K562 (cell line): ENCODE measurements at regions not wholly inside any gene's neighbourhood (a gene's known extent, or its start where the extent isn't known, plus 50 kb on each side); places are given as distances from the start of the nearest gene placed in this dataset.

ENCODE experiments used
- ATAC-seq: fragments of 200-7000 bp; cut with Tn5 transposase; 3 replicates; pipeline ENCODE4 v1.9.1; 2020; ENCODE audit warnings: moderate library complexity
- BruUV-seq: library from RNA; stranded (reverse); fragments of 400-500 nt; replicated peaks from 2 replicates; lab custom pipeline; 2021; lab: Mats Ljungman, UMichigan
- CTCF ChIA-PET: fragments of 300-600 bp; formaldehyde crosslinking; extraction: SDS; loops from one replicate; lab custom pipeline; 2021; ENCODE audit warnings: low intra/inter-chr PET ratio; lab: Yijun Ruan, JAX
- POLR2A ChIA-PET: fragments of 300-600, 350-650 bp; sonication (Branson Sonifier 250); formaldehyde crosslinking; extraction: SDS; loops from one replicate; lab custom pipeline; 2021; ENCODE audit warnings: antibody characterized with exemption, inconsistent platforms; lab: Yijun Ruan, JAX
- DNase-seq, 4 experiments: peaks; one replicate each; pipeline versions ENCODE4 v3.0.0 to v3.0.0-alpha.2; 2011 to 2018; ENCODE audit warnings: low spot score in 3 of 4, mixed read lengths in 3 of 4; ENCODE audit errors: extremely low read depth in 1 of 4
- FAIRE-seq: peaks from 2 replicates; lab custom pipeline; 2011; peaks lifted over from hg19 to GRCh38; lab: Jason Lieb, UNC
- H2AFZ ChIP-seq: 2 replicates; pipeline ENCODE4 v1.6.0; 2011; ENCODE audit warnings: low read depth, low read length, control low read depth, inconsistent platforms
- H3K27ac ChIP-seq: fragments of 200-600 bp; 3 replicates; pipeline ENCODE4 v1.8.0; 2011; ENCODE audit warnings: low read depth, mild to moderate bottlenecking, control low read depth, inconsistent platforms, low read length, moderate library complexity, mixed read lengths; ENCODE audit errors: extremely low read depth
- H3K27me3 ChIP-seq, 2 experiments: fragments of 300-600 bp in 1 of 2; 2 replicates in 1 of 2; 3 replicates in 1 of 2; pipeline versions ENCODE4 v1.6.0 to v1.8.0; 2011; ENCODE audit warnings: inconsistent platforms in 2 of 2, low read length in 2 of 2, mild to moderate bottlenecking in 1 of 2, mixed read lengths in 1 of 2, moderate library complexity in 1 of 2; ENCODE audit not compliant: control insufficient read depth in 2 of 2, insufficient read depth in 2 of 2
- H3K36me3 ChIP-seq: fragments of 300-600 bp; 3 replicates; pipeline ENCODE4 v1.8.0; 2011; ENCODE audit warnings: mild to moderate bottlenecking, low read length, inconsistent platforms; ENCODE audit not compliant: control insufficient read depth, insufficient read depth
- H3K4me1 ChIP-seq, 2 experiments: fragments of 200-600 bp in 1 of 2; replicated peaks in 1 of 2; 2 replicates in 1 of 2; 3 replicates in 1 of 2; pipeline versions ENCODE4 v1.5.1 to v1.8.0; 2011; ENCODE audit warnings: inconsistent platforms in 2 of 2, low read length in 2 of 2, mild to moderate bottlenecking in 1 of 2, mixed read lengths in 1 of 2, moderate library complexity in 1 of 2; ENCODE audit not compliant: control insufficient read depth in 2 of 2, insufficient read depth in 2 of 2
- H3K4me2 ChIP-seq: 2 replicates; pipeline ENCODE4 v1.6.1; 2011; ENCODE audit warnings: low read length, control low read depth, inconsistent platforms, mixed read lengths; ENCODE audit not compliant: insufficient read depth
- H3K4me3 ChIP-seq: fragments of 200-600 bp; sonication (generic), shearing (Covaris generic); 2 replicates; pipeline ENCODE4 v1.5.1; 2016; ENCODE audit warnings: control low read depth, inconsistent platforms
- H3K79me2 ChIP-seq: fragments of 200-600 bp; 3 replicates; pipeline ENCODE4 v1.8.0; 2011; ENCODE audit warnings: low read length, inconsistent platforms; ENCODE audit not compliant: control insufficient read depth, insufficient read depth
- H3K9ac ChIP-seq, 2 experiments: 2 replicates each; pipeline versions ENCODE4 v1.6.0 to v1.6.1; 2011; ENCODE audit warnings: low read depth in 2 of 2, low read length in 2 of 2, control low read depth in 1 of 2, inconsistent platforms in 1 of 2, mild to moderate bottlenecking in 1 of 2, mixed read lengths in 1 of 2; ENCODE audit not compliant: insufficient read depth in 1 of 2
- H3K9me1 ChIP-seq: one replicate; pipeline ENCODE4 v1.6.0; 2011; ENCODE audit warnings: inconsistent platforms, mild to moderate bottlenecking, low read length, moderate library complexity; ENCODE audit not compliant: control insufficient read depth, insufficient read depth
- H3K9me3 ChIP-seq: replicated peaks from 2 replicates; pipeline ENCODE4 v1.5.1; 2011; ENCODE audit warnings: low read depth, low read length, inconsistent platforms; ENCODE audit not compliant: control insufficient read depth, insufficient read depth
- H4K20me1 ChIP-seq: replicated peaks from 2 replicates; pipeline ENCODE4 v1.6.1; 2011; ENCODE audit warnings: low read length, inconsistent platforms, mixed read lengths; ENCODE audit not compliant: control insufficient read depth, insufficient read depth
- FOXP4 ChIP-seq: sonication (generic); formaldehyde crosslinking; IDR thresholded peaks from 2 replicates; pipeline ENCODE4 v1.8.0; 2022; ENCODE audit warnings: mild to moderate bottlenecking, missing genetic modification reagents, borderline replicate concordance
- KLF16 ChIP-seq: IDR thresholded peaks from 2 replicates; pipeline ENCODE4 v1.6.1; 2016; ENCODE audit warnings: antibody characterized with exemption
- NONO ChIP-seq, 2 experiments: fragments of 200-400 bp in 1 of 2; fragments of 450-650 bp in 1 of 2; formaldehyde crosslinking in 1 of 2; IDR thresholded peaks; 2 replicates each; pipeline ENCODE4 v1.6.1; 2017; ENCODE audit warnings: low read depth in 2 of 2, mild to moderate bottlenecking in 2 of 2, moderate library complexity in 2 of 2, low read length in 1 of 2
- PHF20 ChIP-seq: fragments of 450-650 bp; IDR thresholded peaks from 2 replicates; pipeline ENCODE4 v1.6.1; 2018; ENCODE audit not compliant: partially characterized antibody
- POLR3A ChIP-seq: IDR thresholded peaks from 2 replicates; pipeline ENCODE4 v1.6.1; 2011; ENCODE audit warnings: borderline replicate concordance, mild to moderate bottlenecking, moderate library complexity; ENCODE audit not compliant: insufficient read length, insufficient read depth; ENCODE audit errors: extremely low read depth
- RBM22 ChIP-seq: fragments of 200-400 bp; formaldehyde crosslinking; IDR thresholded peaks from 2 replicates; pipeline ENCODE4 v1.6.1; 2018; ENCODE audit warnings: low read length, low read depth; ENCODE audit not compliant: poor library complexity, severe bottlenecking
- SMAD2 ChIP-seq: fragments of 150-350 bp; IDR thresholded peaks from 2 replicates; pipeline ENCODE4 v1.6.1; 2014; ENCODE audit warnings: low read depth, mild to moderate bottlenecking, low read length
- TAF9B ChIP-seq: fragments of 450-650 bp; IDR thresholded peaks from 2 replicates; pipeline ENCODE4 v1.6.1; 2018; ENCODE audit warnings: mild to moderate bottlenecking; ENCODE audit not compliant: partially characterized antibody
- U2AF1 ChIP-seq: fragments of 200-400 bp; formaldehyde crosslinking; optimal IDR thresholded peaks from 2 replicates; pipeline ENCODE3; 2017; ENCODE audit warnings: mild to moderate bottlenecking, low read depth, low read length, moderate library complexity
- ZBTB43 ChIP-seq: sonication (generic); formaldehyde crosslinking; IDR thresholded peaks from 2 replicates; pipeline ENCODE4 v1.8.0; 2023; ENCODE audit warnings: mild to moderate bottlenecking, missing genetic modification reagents
- ZNF174 ChIP-seq: fragments of 250-450 bp; sonication (Bioruptor Pico); IDR thresholded peaks from 2 replicates; pipeline ENCODE4 v1.4.0; 2020; ENCODE audit warnings: mild to moderate bottlenecking
- ZNF444 ChIP-seq: fragments of 250-450 bp; sonication (Bioruptor Pico); IDR thresholded peaks from 2 replicates; pipeline ENCODE4 v1.4.0; 2020; ENCODE audit warnings: mild to moderate bottlenecking, moderate library complexity
- WGBS: fragments of 100-300 bp; shearing (Covaris generic); methylation state at CpG from one replicate; pipeline ENCODE4 v1.1.6; 2016; ENCODE audit warnings: low coverage, mixed read lengths; ENCODE audit not compliant: insufficient coverage; ENCODE audit errors: missing lambda C conversion rate; 5-methylcytosine and 5-hydroxymethylcytosine counted together
- in situ Hi-C: fragments of 300-500 bp; cut with MboI; formaldehyde crosslinking; loops from 4 replicates; pipeline ENCODE4 v1.15.0; 2018; ENCODE audit warnings: inconsistent platforms, mixed read lengths
- intact Hi-C: fragments of 100-400 bp; cut with micrococcal nuclease; formaldehyde crosslinking; loops from 2 replicates; pipeline ENCODE4 v1.14.2; 2022

- no peaks in the 10 kb centered on the region for H3K9me3 ChIP-seq
- H3K9ac ChIP-seq: no peak overlapping the region
- H3K4me3 ChIP-seq: no peak overlapping the region
- DNase-seq: no peak
- FAIRE-seq: no peak
- H3K36me3 ChIP-seq: no peaks in the 10 kb centered on the region
- POLR2A ChIA-PET: no interaction called here
- H4K20me1 ChIP-seq: no peaks in the 10 kb centered on the region
- intact Hi-C loops (no loop called here), in situ Hi-C loops (no loop called here)
- H3K79me2 ChIP-seq: no peaks in the 10 kb centered on the region
- CTCF ChIA-PET: no interaction called here
- BruUV-seq: no TSS peak
- no peaks in the 10 kb centered on the region for H3K27me3 ChIP-seq
- TF ChIP-seq TAF9B (no peak), POLR3A (no peak), ZBTB43 (no peak)
- no peaks in the 10 kb centered on the region for H3K9me1 ChIP-seq
- 0% methylated on average over 4 of the region's 4 CpGs for WGBS
- no peak overlapping the region for H3K27ac ChIP-seq
- H3K4me2 ChIP-seq: no peak overlapping the region
- H2AFZ ChIP-seq: no peak overlapping the region
- ATAC-seq: no peak
- H3K4me1 ChIP-seq: no peaks in the 10 kb centered on the region
Observed at GRCh38 chr5:144035046-144035740, 135.3 kb downstream of the YIPF5 start.

GRCh38 chr5:144036476-144036875, 134.0 kb downstream of the YIPF5 start:
- no peak overlapping the region for H3K9ac ChIP-seq
- WGBS: 0% methylated on average over 3 of the region's 3 CpGs
- H2AFZ ChIP-seq: no peak overlapping the region
- no TSS peak for BruUV-seq
- H4K20me1 ChIP-seq: no peaks in the 10 kb centered on the region
- DNase-seq (no peak), ATAC-seq (no peak), FAIRE-seq (no peak)
- H3K79me2 ChIP-seq: no peaks in the 10 kb centered on the region
- no peak overlapping the region for H3K4me2 ChIP-seq
- no peaks in the 10 kb centered on the region for H3K9me1 ChIP-seq
- in situ Hi-C loops: no loop called here
- H3K36me3 ChIP-seq: no peaks in the 10 kb centered on the region
- H3K27me3 ChIP-seq: no peaks in the 10 kb centered on the region
- no peaks in the 10 kb centered on the region for H3K4me1 ChIP-seq
- H3K9me3 ChIP-seq: no peaks in the 10 kb centered on the region
- CTCF ChIA-PET: no interaction called here
- no peak overlapping the region for H3K4me3 ChIP-seq
- H3K27ac ChIP-seq: no peak overlapping the region
- POLR2A ChIA-PET: no interaction called here
- intact Hi-C loops: no loop called here
- TF ChIP-seq U2AF1: no peak
- no peak for TF ChIP-seq KLF16
- TF ChIP-seq SMAD2: no peak
- TF ChIP-seq PHF20: no peak
- TF ChIP-seq NONO (IDR thresholded peaks at IDR 0.05; ENCODE audit: low read depth in 2 of 2, low read length in 1 of 2): no peak
- no peak for TF ChIP-seq FOXP4 (CRISPR knock-in tag)
- no peak for TF ChIP-seq ZNF444 (CRISPR knock-in tag)
- TF ChIP-seq ZNF174 (CRISPR knock-in tag): no peak
- no peak for TF ChIP-seq RBM22
